Tibial nerve (tissue), 4 donors: ENCODE measurements at regions not wholly inside any gene's neighbourhood (a gene's known extent, or its start where the extent isn't known, plus 50 kb on each side); places are given as distances from the start of the nearest gene placed in this dataset.

Experiments
- DNase-seq, 2 donors: peaks; one replicate each; pipeline ENCODE4 v3.0.0-alpha.2; 2019; ENCODE audit warnings: low spot score in 2 of 2
- H3K27ac ChIP-seq, 4 donors: fragments of 200-600 bp; sonication (generic) in 3 of 4; one replicate each; pipeline ENCODE4 v1.5.1; 2017 to 2019; ENCODE audit warnings: mild to moderate bottlenecking in 1 of 4
- H3K27me3 ChIP-seq, 2 donors: fragments of 200-600 bp; sonication (generic) in 1 of 2; one replicate each; pipeline versions ENCODE4 v1.5.1 to v1.6.0; 2017 to 2019
- H3K36me3 ChIP-seq, 3 donors: fragments of 200-600 bp; sonication (generic); one replicate each; pipeline ENCODE4 v1.5.1; 2018 to 2019
- H3K4me1 ChIP-seq, 4 donors: fragments of 200-600 bp; sonication (generic) in 3 of 4; one replicate each; pipeline ENCODE4 v1.5.1; 2017 to 2019
- H3K4me3 ChIP-seq, 4 donors: fragments of 200-600 bp; sonication (generic) in 3 of 4; one replicate each; pipeline ENCODE4 v1.5.1; 2017 to 2019; ENCODE audit warnings: mild to moderate bottlenecking in 1 of 4, moderate library complexity in 1 of 4
- H3K9me3 ChIP-seq, 4 donors: fragments of 200-600 bp; sonication (generic) in 3 of 4; one replicate each; pipeline ENCODE4 v1.5.1; 2017 to 2019
- EP300 ChIP-seq, 2 donors: sonication (generic); formaldehyde crosslinking; IDR thresholded peaks; one replicate each; pipeline ENCODE4 v1.6.1; 2017; ENCODE audit warnings: antibody characterized with exemption in 2 of 2, mild to moderate bottlenecking in 1 of 2
- POLR2A ChIP-seq, 2 donors: fragments of 450-650 bp; IDR thresholded peaks; one replicate each; pipeline ENCODE4 v1.6.1; 2017; ENCODE audit warnings: antibody characterized with exemption in 2 of 2, mild to moderate bottlenecking in 2 of 2, moderate library complexity in 2 of 2
- WGBS, 2 donors: methylation state at CpG; one replicate each; pipeline ENCODE4 v1.1.5; 2018; 5-methylcytosine and 5-hydroxymethylcytosine counted together
- TF ChIP-seq, protein P1 (sequence below), 5 experiments: fragments of 200-600 bp in 3 of 5; fragments of 450-650 bp in 2 of 5; sonication (generic) in 3 of 5; IDR thresholded peaks; one replicate each; pipeline ENCODE4 v1.5.1; 2016 to 2019; ENCODE audit warnings: antibody characterized with exemption in 5 of 5, mild to moderate bottlenecking in 3 of 5, moderate library complexity in 2 of 5

DNA sequence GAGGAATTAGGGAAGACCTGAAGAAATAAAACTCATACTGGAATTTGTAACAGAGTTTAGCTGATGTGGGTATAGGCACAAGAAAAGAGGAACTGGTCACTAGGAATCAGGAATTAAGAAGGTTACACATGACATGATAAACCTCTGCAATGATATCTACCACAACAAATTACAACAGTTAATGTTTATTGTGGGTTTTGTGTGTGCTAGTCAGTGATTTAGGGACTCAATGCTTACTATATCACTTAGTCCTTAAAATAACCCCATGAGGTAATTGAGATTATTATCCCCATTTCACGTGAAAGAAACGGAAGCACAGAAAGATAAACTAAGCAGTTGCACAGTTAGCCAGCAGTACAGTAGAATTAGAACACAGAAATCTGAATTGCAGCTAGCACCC lies 415.8 kb upstream of the ZEB2 start:
- H3K9me3 ChIP-seq: no peaks in the 10 kb centered on the region
- no peaks in the 10 kb centered on the region for H3K36me3 ChIP-seq
- H3K4me1 ChIP-seq: peaks cover 0 to 36% (median 10%) of the 10 kb centered on the region in 4 donors
- H3K27me3 ChIP-seq: no peaks in the 10 kb centered on the region
- no peak overlapping the region for H3K4me3 ChIP-seq
- no peak overlapping the region for H3K27ac ChIP-seq
- no peak for DNase-seq
- WGBS, 2 donors: 60 to 83% methylated on average over 2 of the region's 2 CpGs
- TF ChIP-seq POLR2A (IDR thresholded peaks at IDR 0.05) (no peak), EP300 (IDR thresholded peaks at IDR 0.05) (no peak)
- TF ChIP-seq, protein P1, sequence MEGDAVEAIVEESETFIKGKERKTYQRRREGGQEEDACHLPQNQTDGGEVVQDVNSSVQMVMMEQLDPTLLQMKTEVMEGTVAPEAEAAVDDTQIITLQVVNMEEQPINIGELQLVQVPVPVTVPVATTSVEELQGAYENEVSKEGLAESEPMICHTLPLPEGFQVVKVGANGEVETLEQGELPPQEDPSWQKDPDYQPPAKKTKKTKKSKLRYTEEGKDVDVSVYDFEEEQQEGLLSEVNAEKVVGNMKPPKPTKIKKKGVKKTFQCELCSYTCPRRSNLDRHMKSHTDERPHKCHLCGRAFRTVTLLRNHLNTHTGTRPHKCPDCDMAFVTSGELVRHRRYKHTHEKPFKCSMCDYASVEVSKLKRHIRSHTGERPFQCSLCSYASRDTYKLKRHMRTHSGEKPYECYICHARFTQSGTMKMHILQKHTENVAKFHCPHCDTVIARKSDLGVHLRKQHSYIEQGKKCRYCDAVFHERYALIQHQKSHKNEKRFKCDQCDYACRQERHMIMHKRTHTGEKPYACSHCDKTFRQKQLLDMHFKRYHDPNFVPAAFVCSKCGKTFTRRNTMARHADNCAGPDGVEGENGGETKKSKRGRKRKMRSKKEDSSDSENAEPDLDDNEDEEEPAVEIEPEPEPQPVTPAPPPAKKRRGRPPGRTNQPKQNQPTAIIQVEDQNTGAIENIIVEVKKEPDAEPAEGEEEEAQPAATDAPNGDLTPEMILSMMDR (IDR thresholded peaks at IDR 0.05): no peak

DNA sequence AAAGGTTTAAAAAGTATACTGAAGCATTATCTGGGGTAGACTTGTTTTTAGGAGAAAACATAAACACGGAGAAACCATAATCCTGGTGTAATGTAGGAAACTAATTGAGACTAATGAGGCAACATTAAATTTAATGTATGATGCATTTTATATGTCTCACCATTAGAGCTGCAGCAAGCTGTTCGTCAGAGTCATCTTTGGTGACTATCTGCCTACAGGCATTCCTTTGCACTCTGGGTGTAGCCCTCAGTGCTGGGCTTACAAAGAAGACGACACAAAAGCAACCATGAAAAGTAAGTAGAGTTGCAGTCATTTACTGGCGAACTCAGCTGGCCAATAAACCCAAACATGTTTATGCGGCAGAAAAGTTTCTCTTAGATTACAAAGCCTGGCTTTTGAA lies 415.3 kb upstream of the ZEB2 start:
- H3K9me3 ChIP-seq: no peaks in the 10 kb centered on the region
- H3K4me1 ChIP-seq: peaks cover 0 to 36% (median 10%) of the 10 kb centered on the region in 4 donors
- no peaks in the 10 kb centered on the region for H3K27me3 ChIP-seq
- no peak overlapping the region for H3K4me3 ChIP-seq
- no peak overlapping the region for H3K27ac ChIP-seq
- H3K36me3 ChIP-seq: no peaks in the 10 kb centered on the region
- 83 to 87% methylated on average over 5 of the region's 5 CpGs for WGBS, 2 donors
- TF ChIP-seq POLR2A (IDR thresholded peaks at IDR 0.05) (no peak), EP300 (IDR thresholded peaks at IDR 0.05) (no peak)
- TF ChIP-seq, protein P1 (IDR thresholded peaks at IDR 0.05): no peak
- no peak for DNase-seq

DNA sequence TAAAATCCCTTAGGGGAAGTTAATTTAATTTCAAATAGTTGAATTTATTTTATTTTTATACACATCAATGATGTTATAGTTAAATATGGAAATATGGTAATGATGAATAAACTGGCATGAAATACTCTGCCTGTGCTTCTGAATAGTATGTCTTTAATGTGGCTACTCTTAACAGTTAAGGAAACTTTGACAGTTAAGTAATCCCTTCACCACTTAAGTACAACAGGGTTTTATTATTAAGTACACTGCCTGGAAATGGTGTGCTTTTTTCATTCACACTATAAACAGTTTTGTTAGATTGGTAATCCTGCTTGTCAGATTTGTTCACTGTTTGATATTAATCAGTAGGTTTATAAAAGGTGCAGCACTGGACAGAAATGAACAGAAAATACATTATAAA lies 412.0 kb upstream of the ZEB2 start:
- TF ChIP-seq, protein P1 (IDR thresholded peaks at IDR 0.05): no peak
- TF ChIP-seq POLR2A (IDR thresholded peaks at IDR 0.05) (no peak), EP300 (IDR thresholded peaks at IDR 0.05) (no peak)

GRCh38 chr2:144931480-144931879 lies 411.6 kb upstream of the ZEB2 start:
- no peaks in the 10 kb centered on the region for H3K27me3 ChIP-seq
- TF ChIP-seq EP300 (IDR thresholded peaks at IDR 0.05) (no peak), POLR2A (IDR thresholded peaks at IDR 0.05) (no peak)
- no peak overlapping the region for H3K4me3 ChIP-seq
- H3K36me3 ChIP-seq: no peaks in the 10 kb centered on the region
- H3K9me3 ChIP-seq: peaks cover 0 to 26% (median 7%) of the 10 kb centered on the region in 4 donors
- H3K27ac ChIP-seq: no peak overlapping the region
- WGBS, 2 donors: 100% methylated on average over 1 of the region's 1 CpG
- no peak for DNase-seq
- peaks cover 0 to 7% (median 0%) of the 10 kb centered on the region in 4 donors for H3K4me1 ChIP-seq

More for the DNA sequence above, 412.0 kb upstream of the ZEB2 start:
- no peak for DNase-seq
- Histone ChIP-seq H3K27me3 (no peaks in the 10 kb centered on the region), H3K4me1 (peaks cover 0 to 11% (median 0%) of the 10 kb centered on the region in 4 donors), H3K9me3 (peaks cover 0 to 24% (median 7%) of the 10 kb centered on the region in 4 donors), H3K27ac (no peak overlapping the region), H3K36me3 (no peaks in the 10 kb centered on the region), H3K4me3 (no peak overlapping the region)

DNA sequence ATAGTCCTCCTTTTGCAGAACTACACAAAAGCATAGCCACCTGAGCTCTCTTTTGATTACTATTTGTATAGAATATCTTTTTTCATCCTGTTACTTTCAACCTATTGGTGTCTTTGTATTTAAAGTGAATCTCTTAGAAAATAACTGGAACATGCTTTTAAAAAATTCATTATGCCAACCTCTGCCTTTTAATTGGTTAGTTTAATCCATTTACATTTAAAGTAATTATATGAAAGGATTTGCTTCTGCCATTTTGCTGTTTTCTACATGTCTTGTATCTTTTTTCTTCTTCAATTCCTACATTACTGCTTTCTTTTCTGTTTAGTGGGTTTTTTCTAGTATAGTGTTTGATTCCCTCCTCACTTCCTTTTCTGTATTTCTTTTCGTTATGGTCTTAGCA lies 407.5 kb upstream of the ZEB2 start:
- 80 to 89% methylated on average over 1 of the region's 1 CpG for WGBS, 2 donors
- Histone ChIP-seq H3K9me3 (peaks cover 0 to 34% (median 9%) of the 10 kb centered on the region in 4 donors), H3K4me3 (no peak overlapping the region), H3K36me3 (no peaks in the 10 kb centered on the region), H3K27me3 (no peaks in the 10 kb centered on the region), H3K4me1 (no peaks in the 10 kb centered on the region), H3K27ac (no peak overlapping the region)
- DNase-seq: no peak
- TF ChIP-seq, protein P1 (IDR thresholded peaks at IDR 0.05): no peak

GRCh38 chr2:144925886-144926285 lies 406.0 kb upstream of the ZEB2 start:
- Histone ChIP-seq H3K36me3 (no peaks in the 10 kb centered on the region), H3K9me3 (peaks cover 0 to 34% (median 9%) of the 10 kb centered on the region in 4 donors), H3K27me3 (no peaks in the 10 kb centered on the region), H3K27ac (no peak overlapping the region), H3K4me1 (no peaks in the 10 kb centered on the region), H3K4me3 (no peak overlapping the region)
- no peak for DNase-seq
- TF ChIP-seq, protein P1 (IDR thresholded peaks at IDR 0.05): no peak
- no peak for TF ChIP-seq EP300 (IDR thresholded peaks at IDR 0.05)
- TF ChIP-seq POLR2A (IDR thresholded peaks at IDR 0.05): no peak
- 78 to 84% methylated on average over 4 of the region's 4 CpGs for WGBS, 2 donors
